HG03432 (cell line): ENCODE measurements at regions not wholly inside any gene's neighbourhood (a gene's known extent, or its start where the extent isn't known, plus 50 kb on each side); places are given as distances from the start of the nearest gene placed in this dataset.
"Not testable (repeated sequence)": the region's sequence is repeated elsewhere in the genome, so short reads cannot be mapped to it uniquely, and the experiment has no call there.

Experiments
- ATAC-seq: cut with Tn5 transposase; IDR thresholded peaks from one replicate; pipeline ENCODE4 v1.9.1; 2021; ENCODE audit warnings: mild to moderate bottlenecking, moderate library complexity; ENCODE audit not compliant: unreplicated experiment

GRCh38 chrX:40380655-40381488 lies 199.9 kb upstream of the ATP6AP2 start:
- no peak for ATAC-seq

- no peak for ATAC-seq
Observed at GRCh38 chrX:40377684-40378083, 203.1 kb upstream of the ATP6AP2 start.

- ATAC-seq = no peak
Observed at GRCh38 chrX:40374486-40374885, 206.3 kb upstream of the ATP6AP2 start.

- ATAC-seq = no peak
Observed at GRCh38 chrX:40373641-40374040, 207.1 kb upstream of the ATP6AP2 start.

- no peak for ATAC-seq
Observed at GRCh38 chrX:40373025-40373424, 207.7 kb upstream of the ATP6AP2 start.

GRCh38 chrX:40371376-40371775 lies 209.4 kb upstream of the ATP6AP2 start:
- ATAC-seq = no peak

- no peak for ATAC-seq
Observed at GRCh38 chrX:40368611-40369061, 212.1 kb upstream of the ATP6AP2 start.

- ATAC-seq = no peak
Observed at GRCh38 chrX:40366661-40367060, 214.1 kb upstream of the ATP6AP2 start.

GRCh38 chrX:40362291-40362690 lies 218.5 kb upstream of the ATP6AP2 start:
- not testable (repeated sequence) for ATAC-seq

GRCh38 chrX:40360557-40360956 lies 220.2 kb upstream of the ATP6AP2 start:
- ATAC-seq = no peak

GRCh38 chrX:40359593-40359992 lies 221.2 kb upstream of the ATP6AP2 start:
- no peak for ATAC-seq

- ATAC-seq = no peak
Observed at GRCh38 chrX:40358994-40359393, 221.8 kb upstream of the ATP6AP2 start.

GRCh38 chrX:40349251-40349650 lies 231.5 kb upstream of the ATP6AP2 start:
- no peak for ATAC-seq

- no peak for ATAC-seq
Observed at GRCh38 chrX:40346379-40346778, 234.4 kb upstream of the ATP6AP2 start.

GRCh38 chrX:40343319-40343718 lies 237.5 kb upstream of the ATP6AP2 start:
- no peak for ATAC-seq

GRCh38 chrX:40340116-40340515 lies 240.7 kb upstream of the ATP6AP2 start:
- ATAC-seq = no peak

GRCh38 chrX:40333344-40333743 lies 235.6 kb upstream of the BCOR start:
- no peak for ATAC-seq

- no peak for ATAC-seq
Observed at GRCh38 chrX:40331762-40332161, 234.0 kb upstream of the BCOR start.

- no peak for ATAC-seq
Observed at GRCh38 chrX:40331353-40331752, 233.6 kb upstream of the BCOR start.

- ATAC-seq = no peak
Observed at GRCh38 chrX:40329616-40330015, 231.9 kb upstream of the BCOR start.

- no peak for ATAC-seq
Observed at GRCh38 chrX:40327085-40327484, 229.3 kb upstream of the BCOR start.

- ATAC-seq = no peak
Observed at GRCh38 chrX:40326186-40326965, 228.6 kb upstream of the BCOR start.
